Kidney (tissue), 13 donors: ENCODE measurements at regions not wholly inside any gene's neighbourhood (a gene's known extent, or its start where the extent isn't known, plus 50 kb on each side); places are given as distances from the start of the nearest gene placed in this dataset.
A peak's percentile ranks its signal among the peaks of the same experiment; 100 is the strongest.

ENCODE experiments used
- DNase-seq, 5 donors: peaks; one replicate each; pipeline ENCODE4 v3.0.0-alpha.2; 2013 to 2020
- FAIRE-seq: peaks from 2 replicates; lab custom pipeline; 2012; peaks lifted over from hg19 to GRCh38; lab: Jason Lieb, UNC
- H3K27ac ChIP-seq, 2 donors: one replicate each; pipeline ENCODE4 v1.7.0; 2013; ENCODE audit warnings: low read depth in 2 of 2, low read length in 2 of 2, inconsistent platforms in 1 of 2
- H3K27me3 ChIP-seq: one replicate; pipeline ENCODE4 v1.7.1; 2013; ENCODE audit warnings: low read length, inconsistent platforms; ENCODE audit not compliant: control insufficient read depth, insufficient read depth
- H3K36me3 ChIP-seq, 3 donors: one replicate each; pipeline versions ENCODE4 v1.7.0 to v1.7.1; 2013; ENCODE audit warnings: low read length in 3 of 3, control low read depth in 1 of 3, inconsistent platforms in 1 of 3; ENCODE audit not compliant: insufficient read depth in 3 of 3, control insufficient read depth in 2 of 3
- H3K4me1 ChIP-seq, 3 donors: one replicate each; pipeline versions ENCODE4 v1.7.0 to v1.7.1; 2013; ENCODE audit warnings: low read length in 3 of 3, inconsistent platforms in 1 of 3, low read depth in 1 of 3; ENCODE audit not compliant: control insufficient read depth in 2 of 3, insufficient read depth in 2 of 3
- H3K4me3 ChIP-seq, 3 donors: one replicate each; pipeline versions ENCODE4 v1.7.0 to v1.8.1; 2013; ENCODE audit warnings: low read length in 3 of 3, control low read depth in 1 of 3, inconsistent platforms in 1 of 3
- H3K9ac ChIP-seq, 3 donors: one replicate each; pipeline versions ENCODE4 v1.7.0 to v1.7.1; 2013; ENCODE audit warnings: low read length in 3 of 3, control low read depth in 1 of 3, inconsistent platforms in 1 of 3
- H3K9me3 ChIP-seq, 3 donors: one replicate each; pipeline versions ENCODE4 v1.7.0 to v1.7.1; 2013; ENCODE audit warnings: low read length in 3 of 3, control low read depth in 1 of 3, inconsistent platforms in 1 of 3; ENCODE audit not compliant: control insufficient read depth in 2 of 3, insufficient read depth in 1 of 3
- CTCF ChIP-seq: IDR thresholded peaks from 3 replicates; pipeline ENCODE4 v1.5.1; 2012; ENCODE audit warnings: mild to moderate bottlenecking, moderate library complexity, borderline replicate concordance; ENCODE audit not compliant: insufficient read depth; ENCODE audit errors: extremely low read depth
- intact Hi-C: fragments of 100-400 bp; cut with DNase I; formaldehyde crosslinking; loops from one replicate; pipeline ENCODE4 v1.11.1; 2022
- donor health status: control.
- donor health status: control.
- donor health status: control.
- donor health status: control.
- donor health status: control.
- donor health status: DM: yes; HTN: yes; CAD: no.
- donor health status: Normal renal cell carcinoma (clear cell type).

GRCh38 chr20:40926928-40927327 lies 101.7 kb upstream of the TOP1 start:
- H3K36me3 ChIP-seq: no peaks in the 10 kb centered on the region
- no peaks in the 10 kb centered on the region for H3K9me3 ChIP-seq
- no peak for TF ChIP-seq CTCF
- no peak overlapping the region for H3K4me3 ChIP-seq
- no peaks in the 10 kb centered on the region for H3K27me3 ChIP-seq
- intact Hi-C loops: no loop called here
- no peaks in the 10 kb centered on the region for H3K4me1 ChIP-seq
- H3K9ac ChIP-seq: no peak overlapping the region
- FAIRE-seq: no peak
- no peak for DNase-seq
- H3K27ac ChIP-seq: no peak overlapping the region

- FAIRE-seq (no peak), DNase-seq (no peak)
- Histone ChIP-seq H3K9ac (no peak overlapping the region), H3K9me3 (no peaks in the 10 kb centered on the region), H3K4me1 (no peaks in the 10 kb centered on the region), H3K36me3 (no peaks in the 10 kb centered on the region), H3K27me3 (no peaks in the 10 kb centered on the region), H3K4me3 (no peak overlapping the region), H3K27ac (no peak overlapping the region)
- intact Hi-C loops: no loop called here
- TF ChIP-seq CTCF: no peak
Measured at GRCh38 chr20:40930561-40930960, 98.1 kb upstream of the TOP1 start.

- no peak for TF ChIP-seq CTCF
- no peak for FAIRE-seq
- Histone ChIP-seq H3K4me1 (no peaks in the 10 kb centered on the region), H3K27ac (no peak overlapping the region), H3K9me3 (no peaks in the 10 kb centered on the region), H3K9ac (no peak overlapping the region), H3K4me3 (no peak overlapping the region), H3K36me3 (no peaks in the 10 kb centered on the region), H3K27me3 (no peaks in the 10 kb centered on the region)
- peak in 2 of 5 donors; percentile 18 to 74 for DNase-seq
- intact Hi-C loops: no loop called here
Measured at GRCh38 chr20:40931410-40932044, 97.1 kb upstream of the TOP1 start.

- H3K27ac ChIP-seq: no peak overlapping the region
- intact Hi-C loops: no loop called here
- DNase-seq (no peak), FAIRE-seq (no peak)
- H3K4me1 ChIP-seq: no peaks in the 10 kb centered on the region
- no peak overlapping the region for H3K4me3 ChIP-seq
- no peak for TF ChIP-seq CTCF
- H3K27me3 ChIP-seq: no peaks in the 10 kb centered on the region
- no peak overlapping the region for H3K9ac ChIP-seq
- H3K36me3 ChIP-seq: no peaks in the 10 kb centered on the region
- H3K9me3 ChIP-seq: no peaks in the 10 kb centered on the region
Measured at GRCh38 chr20:40932436-40932835, 96.2 kb upstream of the TOP1 start.
